ENCODE measurements at regions not wholly inside any gene's neighbourhood (a gene's known extent, or its start where the extent isn't known, plus 50 kb on each side); places are given as distances from the start of the nearest gene placed in this dataset.

DNA sequence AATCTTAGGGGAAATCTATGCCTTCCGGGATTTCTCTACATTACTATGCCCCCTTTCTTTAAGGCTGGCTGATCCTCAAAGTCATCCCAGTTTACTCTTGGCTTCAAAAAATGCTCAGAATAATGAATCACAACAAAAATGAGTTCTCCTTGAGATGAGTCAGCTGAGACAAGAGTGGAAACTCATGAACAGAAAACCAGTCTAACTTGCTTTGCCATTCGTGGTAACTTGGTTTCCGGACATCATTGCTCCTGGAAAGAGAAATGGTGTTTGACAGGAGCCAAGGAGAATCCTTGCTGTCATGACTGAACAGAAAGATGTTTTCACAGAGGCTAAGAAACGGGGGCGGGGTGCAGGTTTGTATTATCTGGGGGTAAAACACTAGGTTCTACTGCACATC, 435.6 kb upstream of the DYNLRB2 start:
- Histone ChIP-seq H2AFZ (ENCODE audit: low read depth, low read length) (no peak overlapping the region), H3K4me3 (replicated peaks in 1 of 3; ENCODE audit: insufficient read depth in 1 of 3, low read depth in 1 of 3, low read length in 3 of 3) (no peak overlapping the region), H3K27ac (ENCODE audit: insufficient read depth, low read depth, low read length) (no peak overlapping the region), H3K9ac (replicated peaks; ENCODE audit: extremely low read depth, insufficient read depth, low read length) (no peak overlapping the region), H4K20me1 (replicated peaks; ENCODE audit: control insufficient read depth, extremely low read depth, insufficient read depth, low read length) (no peaks in the 10 kb centered on the region), H3K9me1 (replicated peaks; ENCODE audit: control insufficient read depth, extremely low read depth, insufficient read depth, low read length) (no peaks in the 10 kb centered on the region), H3K4me2 (ENCODE audit: insufficient read depth, low read length) (no peak overlapping the region), H3K9me3 (replicated peaks; ENCODE audit: control insufficient read depth, insufficient read depth, low read length) (no peaks in the 10 kb centered on the region), H3K36me3 (ENCODE audit: control insufficient read depth in 2 of 2, extremely low read depth in 1 of 2, insufficient read depth in 2 of 2, low read length in 2 of 2) (no peaks in the 10 kb centered on the region), H3K27me3 (ENCODE audit: control insufficient read depth in 2 of 2, insufficient read depth in 2 of 2, low read length in 2 of 2) (no peaks in the 10 kb centered on the region), H3K79me2 (ENCODE audit: control insufficient read depth, insufficient read depth, low read length) (no peaks in the 10 kb centered on the region), H3K4me1 (ENCODE audit: control insufficient read depth, extremely low read depth, insufficient read depth, low read length) (no peaks in the 10 kb centered on the region)
- CTCF ChIA-PET: no interaction called here
- POLR2A ChIA-PET: no interaction called here
- no TSS peak for BruUV-seq (replicated peaks)
- dilution Hi-C loops (cut with MboI; ENCODE audit: extremely low pct_ligation_motif_present, low sequenced_read_pairs): no loop called here
- intact Hi-C loops (cut with micrococcal nuclease): no loop called here
- FAIRE-seq (no peak), DNase-seq (ENCODE audit: low read depth, low spot score) (no peak)
- TF ChIP-seq FOS (IDR thresholded peaks at IDR 0.05; ENCODE audit: borderline replicate concordance, insufficient read depth, low read length): peak; percentile 17
- TF ChIP-seq, protein P1, sequence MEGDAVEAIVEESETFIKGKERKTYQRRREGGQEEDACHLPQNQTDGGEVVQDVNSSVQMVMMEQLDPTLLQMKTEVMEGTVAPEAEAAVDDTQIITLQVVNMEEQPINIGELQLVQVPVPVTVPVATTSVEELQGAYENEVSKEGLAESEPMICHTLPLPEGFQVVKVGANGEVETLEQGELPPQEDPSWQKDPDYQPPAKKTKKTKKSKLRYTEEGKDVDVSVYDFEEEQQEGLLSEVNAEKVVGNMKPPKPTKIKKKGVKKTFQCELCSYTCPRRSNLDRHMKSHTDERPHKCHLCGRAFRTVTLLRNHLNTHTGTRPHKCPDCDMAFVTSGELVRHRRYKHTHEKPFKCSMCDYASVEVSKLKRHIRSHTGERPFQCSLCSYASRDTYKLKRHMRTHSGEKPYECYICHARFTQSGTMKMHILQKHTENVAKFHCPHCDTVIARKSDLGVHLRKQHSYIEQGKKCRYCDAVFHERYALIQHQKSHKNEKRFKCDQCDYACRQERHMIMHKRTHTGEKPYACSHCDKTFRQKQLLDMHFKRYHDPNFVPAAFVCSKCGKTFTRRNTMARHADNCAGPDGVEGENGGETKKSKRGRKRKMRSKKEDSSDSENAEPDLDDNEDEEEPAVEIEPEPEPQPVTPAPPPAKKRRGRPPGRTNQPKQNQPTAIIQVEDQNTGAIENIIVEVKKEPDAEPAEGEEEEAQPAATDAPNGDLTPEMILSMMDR (IDR thresholded peaks at IDR 0.05; ENCODE audit: extremely low read depth in 1 of 2, insufficient read depth in 1 of 2, low read depth in 1 of 2, low read length in 2 of 2): no peak

DNA sequence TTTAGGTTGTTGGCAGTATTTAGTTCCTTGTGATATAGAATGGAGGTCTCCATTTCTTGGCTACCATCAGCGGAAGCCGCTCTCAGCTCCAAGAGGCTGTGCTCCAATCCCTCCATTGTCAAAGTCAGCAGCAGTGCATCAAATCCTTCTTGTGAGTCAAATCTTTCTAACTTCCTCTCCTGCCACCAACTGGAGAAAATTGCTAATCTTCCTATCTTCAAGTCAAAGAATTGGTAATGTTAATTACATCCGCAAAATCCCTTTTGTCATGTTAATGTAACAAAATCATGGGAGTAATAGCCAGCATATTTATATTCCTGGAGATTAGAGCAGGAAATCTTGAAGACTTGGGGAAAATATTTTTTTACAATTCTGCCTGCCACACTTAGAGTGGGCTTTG, 436.4 kb upstream of the DYNLRB2 start:
- Histone ChIP-seq H3K36me3 (ENCODE audit: control insufficient read depth in 2 of 2, extremely low read depth in 1 of 2, insufficient read depth in 2 of 2, low read length in 2 of 2) (no peaks in the 10 kb centered on the region), H3K27me3 (ENCODE audit: control insufficient read depth in 2 of 2, insufficient read depth in 2 of 2, low read length in 2 of 2) (no peaks in the 10 kb centered on the region), H3K4me1 (ENCODE audit: control insufficient read depth, extremely low read depth, insufficient read depth, low read length) (no peaks in the 10 kb centered on the region), H3K9me3 (replicated peaks; ENCODE audit: control insufficient read depth, insufficient read depth, low read length) (no peaks in the 10 kb centered on the region), H3K4me3 (replicated peaks in 1 of 3; ENCODE audit: insufficient read depth in 1 of 3, low read depth in 1 of 3, low read length in 3 of 3) (no peak overlapping the region), H3K79me2 (ENCODE audit: control insufficient read depth, insufficient read depth, low read length) (no peaks in the 10 kb centered on the region), H3K9me1 (replicated peaks; ENCODE audit: control insufficient read depth, extremely low read depth, insufficient read depth, low read length) (no peaks in the 10 kb centered on the region), H3K9ac (replicated peaks; ENCODE audit: extremely low read depth, insufficient read depth, low read length) (no peak overlapping the region), H3K4me2 (ENCODE audit: insufficient read depth, low read length) (no peak overlapping the region), H3K27ac (ENCODE audit: insufficient read depth, low read depth, low read length) (no peak overlapping the region), H4K20me1 (replicated peaks; ENCODE audit: control insufficient read depth, extremely low read depth, insufficient read depth, low read length) (no peaks in the 10 kb centered on the region), H2AFZ (ENCODE audit: low read depth, low read length) (no peak overlapping the region)
- TF ChIP-seq POLR2A (IDR thresholded peaks at IDR 0.05; ENCODE audit: low read depth, low read length): no peak
- no peak for TF ChIP-seq JUN (IDR thresholded peaks at IDR 0.05; ENCODE audit: borderline replicate concordance, insufficient read depth, insufficient read length, low read depth)
- no peak for TF ChIP-seq POLR2AphosphoS5 (IDR thresholded peaks at IDR 0.05; ENCODE audit: insufficient read depth, low read depth, low read length)
- TF ChIP-seq FOS (IDR thresholded peaks at IDR 0.05; ENCODE audit: borderline replicate concordance, insufficient read depth, low read length): no peak
- TF ChIP-seq, protein P2, sequence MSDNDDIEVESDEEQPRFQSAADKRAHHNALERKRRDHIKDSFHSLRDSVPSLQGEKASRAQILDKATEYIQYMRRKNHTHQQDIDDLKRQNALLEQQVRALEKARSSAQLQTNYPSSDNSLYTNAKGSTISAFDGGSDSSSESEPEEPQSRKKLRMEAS (IDR thresholded peaks at IDR 0.05; ENCODE audit: insufficient read depth, insufficient read length): no peak
- TF ChIP-seq MYC (IDR thresholded peaks at IDR 0.05; ENCODE audit: low read depth, low read length): no peak
- TF ChIP-seq EZH2 (IDR thresholded peaks at IDR 0.05; ENCODE audit: borderline replicate concordance, low read depth, low read length, severe bottlenecking): no peak
- no peak for TF ChIP-seq GATA2 (IDR thresholded peaks at IDR 0.05; ENCODE audit: insufficient read depth, insufficient read length, low read depth, low read length)
- TF ChIP-seq, protein P1 (IDR thresholded peaks at IDR 0.05; ENCODE audit: extremely low read depth in 1 of 2, insufficient read depth in 1 of 2, low read depth in 1 of 2, low read length in 2 of 2): no peak
- DNase-seq (ENCODE audit: low read depth, low spot score): no peak
- no peak for FAIRE-seq
- no TSS peak for BruUV-seq (replicated peaks)
- POLR2A ChIA-PET: no interaction called here
- CTCF ChIA-PET: no interaction called here
- intact Hi-C loops (cut with micrococcal nuclease) (no loop called here), dilution Hi-C loops (cut with MboI; ENCODE audit: extremely low pct_ligation_motif_present, low sequenced_read_pairs) (no loop called here)

Data from endothelial cell of umbilical vein (primary cell).